Activated naive CD4-positive, alpha-beta T cell treated with Interleukin-2 at 50 U/mL for 16 hours (primary cell): ENCODE measurements at regions not wholly inside any gene's neighbourhood (a gene's known extent, or its start where the extent isn't known, plus 50 kb on each side); places are given as distances from the start of the nearest gene placed in this dataset.

Experiments used
- DNase-seq: peaks from one replicate; pipeline ENCODE4 v3.0.0-alpha.2; 2020

DNA sequence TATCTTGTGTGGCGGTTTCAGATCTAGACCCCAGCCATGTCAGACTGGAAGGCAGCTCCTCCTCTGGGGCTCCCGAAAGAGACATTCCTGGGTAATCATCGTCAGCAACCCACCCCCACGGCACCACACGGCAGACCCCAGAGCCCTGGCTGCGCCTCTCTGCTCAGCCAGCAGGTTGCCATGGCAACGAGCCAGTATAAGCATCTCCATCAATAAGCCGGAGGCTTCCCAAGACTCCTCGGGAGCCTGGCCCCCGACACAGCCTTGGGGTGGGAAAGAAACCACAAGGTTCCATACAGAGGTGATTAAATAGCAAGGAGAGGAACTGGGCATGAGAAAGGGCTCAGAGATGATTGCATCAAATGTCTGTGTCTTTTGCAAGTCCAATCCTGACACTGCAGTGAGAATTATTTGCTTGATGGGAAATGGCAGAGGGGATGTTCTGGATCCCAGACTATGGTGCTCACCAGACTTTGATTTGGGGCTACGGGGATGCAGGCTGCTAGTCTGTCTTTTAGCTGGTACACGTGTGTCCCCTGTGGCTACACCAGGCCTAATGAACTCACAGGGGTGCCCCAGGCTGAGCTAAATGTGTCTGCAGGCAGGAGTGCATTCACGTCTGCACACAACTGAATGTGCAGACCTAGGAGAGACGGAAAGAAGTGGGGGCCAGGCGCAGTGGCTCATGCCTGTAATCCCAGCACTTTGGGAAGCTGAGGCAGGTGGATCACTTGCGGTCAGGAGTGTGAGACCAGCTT, 320.5 kb upstream of the TNRC6C start:
- DNase-seq, result no peak

- no peak for DNase-seq
These were observed 318.3 kb upstream of the TNRC6C start for GRCh38 chr17:77640252-77640651.

GRCh38 chr17:77640916-77641605, 317.4 kb upstream of the TNRC6C start:
- DNase-seq, result no peak

DNA sequence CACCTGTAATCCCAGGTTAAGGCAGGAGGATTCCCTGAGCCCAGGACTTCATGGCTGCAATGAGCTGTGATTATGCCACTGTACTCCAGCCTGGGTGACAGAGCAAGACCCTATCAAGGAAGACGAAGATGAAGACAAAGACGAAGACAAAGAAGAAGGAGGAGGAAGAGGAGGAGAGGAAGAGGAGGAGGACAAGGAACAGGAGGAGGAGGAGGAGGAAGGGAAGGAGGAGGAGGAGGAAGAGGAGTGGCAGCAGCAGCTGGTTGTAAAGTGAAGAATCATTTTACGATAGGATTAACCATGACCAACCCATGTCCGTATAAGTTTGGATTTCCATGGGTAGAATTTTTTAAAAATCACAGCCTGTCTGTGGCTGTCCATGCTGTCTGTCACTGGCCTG, 316.8 kb upstream of the TNRC6C start:
- DNase-seq, result no peak

DNA sequence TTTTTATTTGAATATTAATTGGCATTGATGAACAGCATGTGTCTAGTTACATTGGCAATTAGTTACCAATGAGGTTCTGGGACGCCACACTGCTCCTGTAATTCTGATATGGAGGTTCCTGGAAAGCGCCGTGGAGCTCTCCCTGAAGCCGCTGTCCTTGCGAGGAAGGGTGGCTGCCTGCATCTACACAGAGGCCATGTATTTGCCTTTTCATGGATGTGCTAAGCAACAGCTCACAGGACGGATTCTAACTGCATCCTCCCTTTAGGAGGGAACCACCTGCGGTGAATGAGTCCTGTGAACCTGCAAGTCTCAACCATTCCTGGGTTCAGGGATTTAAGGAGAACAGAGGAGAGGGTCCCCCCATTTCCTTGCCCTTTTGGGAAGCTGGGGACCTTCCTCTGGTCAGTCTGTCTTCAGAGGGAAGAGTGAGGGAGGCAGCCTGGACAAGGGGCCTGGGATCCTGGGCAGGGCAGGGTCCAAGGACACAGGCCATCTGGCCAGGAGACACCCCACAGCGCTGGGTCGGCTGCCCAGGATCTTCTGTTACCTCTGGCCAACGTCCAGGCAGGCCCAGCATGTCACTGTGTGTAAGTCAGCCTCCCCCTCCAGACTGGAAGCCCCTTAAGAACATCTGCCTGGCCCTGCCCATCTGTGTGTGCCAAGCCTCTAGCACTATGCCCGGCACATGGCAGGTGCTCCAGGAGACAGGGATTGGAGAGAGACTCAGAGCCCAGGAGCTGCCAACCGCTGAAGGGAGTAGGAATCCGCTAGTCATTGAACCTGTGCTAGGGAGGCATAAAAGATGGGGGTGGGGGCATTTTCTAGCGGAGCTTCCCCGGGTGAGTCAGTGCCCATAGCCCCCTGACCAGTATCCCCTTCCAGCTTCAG, 314.1 kb upstream of the TNRC6C start:
- no peak for DNase-seq

GRCh38 chr17:77645072-77646045, 313.1 kb upstream of the TNRC6C start:
- DNase-seq, result peak; percentile 64

DNA sequence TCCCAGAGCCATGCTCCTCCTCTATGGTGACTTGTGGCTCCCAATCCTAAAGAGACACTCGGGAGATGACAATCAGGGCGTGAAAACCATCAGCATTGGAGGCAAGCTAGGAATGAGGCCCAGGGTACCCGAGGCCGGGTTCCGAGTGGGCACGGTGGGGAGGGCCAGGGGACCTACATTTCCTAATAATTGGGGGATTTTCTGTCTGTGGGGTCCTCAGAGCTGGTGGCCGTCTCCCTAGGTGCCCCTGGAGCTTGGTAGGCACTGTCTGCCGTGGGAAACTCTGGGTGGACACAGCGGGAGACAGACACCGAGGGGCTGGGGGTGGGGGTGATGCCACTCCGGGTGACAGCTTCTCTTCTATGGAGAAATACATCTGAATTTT, 312.5 kb upstream of the TNRC6C start:
- no peak for DNase-seq

DNA sequence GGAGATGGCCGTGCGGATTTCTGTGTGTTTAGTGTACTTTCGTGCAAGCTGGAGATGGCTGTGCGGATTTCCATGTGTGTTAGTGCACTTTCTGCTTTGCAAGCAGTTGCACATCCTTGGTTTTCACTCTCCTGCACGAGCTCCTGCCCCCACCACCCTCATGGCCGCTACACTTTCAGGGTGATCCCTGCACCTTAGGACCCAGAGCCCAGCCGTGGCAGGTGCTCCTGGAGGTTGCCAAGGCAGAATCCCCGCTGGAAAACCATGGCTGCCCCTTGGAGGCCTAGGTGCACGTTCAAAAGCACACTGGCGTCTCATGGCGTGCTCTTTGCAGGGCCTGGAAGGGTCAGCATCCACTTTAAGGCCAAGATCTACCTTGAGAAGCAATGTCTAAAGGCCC, 311.0 kb upstream of the TNRC6C start:
- DNase-seq, result no peak

- no peak for DNase-seq
These were observed 308.7 kb upstream of the TNRC6C start for GRCh38 chr17:77649717-77650211.

DNA sequence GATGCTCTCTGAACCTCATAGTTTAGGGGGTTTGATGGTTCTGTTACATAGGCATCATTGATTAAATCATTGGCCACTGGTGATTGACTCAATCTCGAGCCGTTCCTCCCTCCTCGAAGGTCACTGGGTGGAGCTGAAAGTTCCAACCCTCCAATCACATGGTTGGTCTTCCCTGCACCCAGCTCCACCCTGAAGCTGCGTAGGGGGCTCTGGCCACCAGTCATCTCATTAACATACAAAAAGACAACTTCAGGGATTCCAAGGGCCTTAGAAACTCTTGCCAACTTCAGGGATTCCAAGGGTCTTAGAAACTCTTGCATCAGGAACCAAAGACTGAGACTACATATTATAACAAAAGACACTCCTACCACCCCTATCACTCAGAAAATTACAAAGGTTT, 306.5 kb upstream of the TNRC6C start:
- DNase-seq, result no peak

GRCh38 chr17:77654296-77654695, 304.2 kb upstream of the TNRC6C start:
- no peak for DNase-seq

- DNase-seq, result no peak
These were observed 303.7 kb upstream of the TNRC6C start for GRCh38 chr17:77654850-77655249.

- DNase-seq, result no peak
These were observed 302.4 kb upstream of the TNRC6C start for GRCh38 chr17:77656054-77656453.

GRCh38 chr17:77657839-77658238, 300.7 kb upstream of the TNRC6C start:
- no peak for DNase-seq

DNA sequence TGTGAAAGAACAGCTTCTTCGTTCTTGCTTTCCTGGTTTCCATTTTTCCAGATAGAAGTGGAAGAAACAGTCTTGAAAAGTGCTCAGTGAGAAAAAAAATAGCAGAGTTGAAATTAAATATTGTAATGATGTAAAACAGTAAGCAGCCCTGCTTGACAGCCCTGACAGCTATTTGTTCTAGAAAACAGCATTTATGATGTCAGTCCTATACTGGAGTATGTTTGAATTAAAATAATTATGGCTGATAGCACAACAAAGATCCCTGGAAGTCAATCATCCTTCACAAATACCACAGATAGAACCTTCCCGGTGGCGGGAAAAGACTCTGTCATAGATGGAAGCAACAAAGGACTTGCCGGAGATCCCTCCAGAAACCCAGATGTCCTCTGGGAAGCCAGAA, 298.0 kb upstream of the TNRC6C start:
- no peak for DNase-seq

GRCh38 chr17:77662833-77663232, 295.7 kb upstream of the TNRC6C start:
- DNase-seq, result no peak

- no peak for DNase-seq
These were observed 294.3 kb upstream of the TNRC6C start for GRCh38 chr17:77664097-77664729.

GRCh38 chr17:77665833-77666232, 292.7 kb upstream of the TNRC6C start:
- DNase-seq, result no peak

- no peak for DNase-seq
These were observed 292.0 kb upstream of the TNRC6C start for GRCh38 chr17:77666462-77666861.

GRCh38 chr17:77666881-77667395, 291.6 kb upstream of the TNRC6C start:
- DNase-seq, result peak; percentile 67

DNA sequence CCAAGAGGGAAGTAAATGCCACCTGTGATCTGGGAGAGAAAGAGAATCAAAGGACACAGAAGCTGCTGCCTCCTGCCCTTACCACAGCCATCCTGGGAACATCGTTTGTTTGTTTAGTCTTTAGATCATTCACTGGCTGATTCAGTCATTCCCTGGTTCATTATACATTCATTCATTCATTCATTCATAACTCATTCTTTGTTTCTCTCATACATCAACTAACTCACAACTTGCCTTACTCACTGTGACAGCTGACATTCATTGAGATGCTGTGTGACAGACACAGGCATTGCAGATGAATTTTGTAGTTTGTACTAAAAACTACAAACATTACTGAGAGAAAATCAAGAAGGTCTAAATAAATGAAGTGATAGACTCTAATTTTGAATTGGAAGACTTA, 291.0 kb upstream of the TNRC6C start:
- DNase-seq, result no peak
